Liver (tissue), 8 donors: ENCODE measurements at regions not wholly inside any gene's neighbourhood (a gene's known extent, or its start where the extent isn't known, plus 50 kb on each side); places are given as distances from the start of the nearest gene placed in this dataset.

ENCODE experiments used
- DNase-seq: peaks from one replicate; pipeline ENCODE4 v3.0.0-alpha.2; 2017; ENCODE audit warnings: low spot score
- H3K27ac ChIP-seq, 2 donors: one replicate each; pipeline ENCODE4 v1.7.0; 2013; ENCODE audit warnings: inconsistent platforms in 2 of 2, low read length in 2 of 2, control low read depth in 1 of 2, low read depth in 1 of 2, mild to moderate bottlenecking in 1 of 2
- H3K27me3 ChIP-seq, 4 donors: one replicate each; pipeline versions ENCODE4 v1.6.1 to v1.7.0; 2013; ENCODE audit warnings: low read length in 3 of 4, inconsistent platforms in 1 of 4, mild to moderate bottlenecking in 1 of 4, moderate library complexity in 1 of 4; ENCODE audit not compliant: control insufficient read depth in 4 of 4, insufficient read depth in 4 of 4
- H3K36me3 ChIP-seq, 4 donors: one replicate each; pipeline versions ENCODE4 v1.6.1 to v1.7.0; 2013; ENCODE audit warnings: low read length in 3 of 4, mild to moderate bottlenecking in 3 of 4, low read depth in 1 of 4, moderate library complexity in 1 of 4; ENCODE audit not compliant: control insufficient read depth in 4 of 4, insufficient read depth in 3 of 4
- H3K4me1 ChIP-seq, 4 donors: one replicate each; pipeline versions ENCODE4 v1.6.1 to v1.7.0; 2013; ENCODE audit warnings: low read length in 3 of 4, mild to moderate bottlenecking in 3 of 4, moderate library complexity in 1 of 4; ENCODE audit not compliant: control insufficient read depth in 4 of 4, insufficient read depth in 4 of 4
- H3K4me3 ChIP-seq, 3 donors: one replicate each; pipeline versions ENCODE4 v1.6.1 to v1.7.0; 2013; ENCODE audit warnings: low read length in 3 of 3, control low read depth in 1 of 3, low read depth in 1 of 3, mild to moderate bottlenecking in 1 of 3
- H3K9ac ChIP-seq, 2 donors: one replicate each; pipeline ENCODE4 v1.7.0; 2013; ENCODE audit warnings: low read length in 2 of 2, mild to moderate bottlenecking in 2 of 2, moderate library complexity in 2 of 2, control low read depth in 1 of 2, low read depth in 1 of 2
- H3K9me3 ChIP-seq, 4 donors: one replicate each; pipeline versions ENCODE4 v1.6.1 to v1.7.0; 2013; ENCODE audit warnings: low read length in 3 of 4; ENCODE audit not compliant: control insufficient read depth in 4 of 4
- EGR1 ChIP-seq, 2 donors: IDR thresholded peaks; 2 replicates each; pipeline ENCODE4 v1.6.1; 2016 to 2018; ENCODE audit warnings: antibody characterized with exemption in 2 of 2, low read depth in 2 of 2
- FOXA1 ChIP-seq: IDR thresholded peaks from 2 replicates; pipeline ENCODE4 v1.6.1; 2016; ENCODE audit warnings: antibody characterized with exemption
- FOXA2 ChIP-seq: IDR thresholded peaks from 2 replicates; pipeline ENCODE4 v1.6.1; 2016; ENCODE audit warnings: antibody characterized with exemption
- GABPA ChIP-seq, 2 donors: IDR thresholded peaks in 1 of 2; conservative IDR thresholded peaks in 1 of 2; 2 replicates each; pipeline ENCODE4 v1.6.1; 2016; ENCODE audit warnings: antibody characterized with exemption in 2 of 2, mild to moderate bottlenecking in 1 of 2, moderate library complexity in 1 of 2
- HNF4A ChIP-seq, 2 donors: conservative IDR thresholded peaks; 2 replicates each; pipeline ENCODE4 v1.6.1; 2016; ENCODE audit warnings: antibody characterized with exemption in 2 of 2, mild to moderate bottlenecking in 2 of 2
- HNF4G ChIP-seq: IDR thresholded peaks from 2 replicates; pipeline ENCODE4 v1.6.1; 2016; ENCODE audit warnings: antibody characterized with exemption
- JUND ChIP-seq, 2 donors: IDR thresholded peaks; 2 replicates each; pipeline ENCODE4 v1.6.1; 2016; ENCODE audit warnings: antibody characterized with exemption in 2 of 2
- NR2F2 ChIP-seq: IDR thresholded peaks from 2 replicates; pipeline ENCODE4 v1.6.1; 2016; ENCODE audit warnings: antibody characterized with exemption
- RAD21 ChIP-seq, 2 donors: IDR thresholded peaks; 2 replicates each; pipeline ENCODE4 v1.6.1; 2016; ENCODE audit warnings: antibody characterized with exemption in 2 of 2, mild to moderate bottlenecking in 2 of 2
- RXRA ChIP-seq, 2 donors: IDR thresholded peaks; 2 replicates each; pipeline ENCODE4 v1.6.1; 2017 to 2018; ENCODE audit warnings: antibody characterized with exemption in 2 of 2, mild to moderate bottlenecking in 1 of 2
- SP1 ChIP-seq: IDR thresholded peaks from 2 replicates; pipeline ENCODE4 v1.6.1; 2018; ENCODE audit warnings: antibody characterized with exemption, mild to moderate bottlenecking
- TAF1 ChIP-seq: conservative IDR thresholded peaks from 2 replicates; pipeline ENCODE4 v1.6.1; 2016; ENCODE audit warnings: antibody characterized with exemption, mild to moderate bottlenecking
- YY1 ChIP-seq: IDR thresholded peaks from 2 replicates; pipeline ENCODE4 v1.6.1; 2016; ENCODE audit warnings: antibody characterized with exemption, mild to moderate bottlenecking
- WGBS: extraction: QIAGEN DNeasy Blood & Tissue Kit; methylation state at CpG from one replicate; pipeline ENCODE4 v1.1.7; 2013; 5-methylcytosine and 5-hydroxymethylcytosine counted together
- TF ChIP-seq, protein P1 (sequence below): IDR thresholded peaks from 2 replicates; pipeline ENCODE4 v1.6.1; 2016; ENCODE audit warnings: antibody characterized with exemption
- TF ChIP-seq, protein P2 (sequence below): IDR thresholded peaks from 2 replicates; pipeline ENCODE4 v1.6.1; 2016; ENCODE audit warnings: antibody characterized with exemption
- TF ChIP-seq, protein P3 (sequence below): IDR thresholded peaks from 2 replicates; pipeline ENCODE4 v1.6.1; 2016; ENCODE audit warnings: antibody characterized with exemption, mild to moderate bottlenecking
- TF ChIP-seq, protein P4 (sequence below): IDR thresholded peaks from 2 replicates; pipeline ENCODE4 v1.6.1; 2016; ENCODE audit warnings: antibody characterized with exemption
- TF ChIP-seq, protein P5 (sequence below): fragments of 150-350 bp; IDR thresholded peaks from 2 replicates; pipeline ENCODE4 v1.5.1; 2017; ENCODE audit warnings: improper control_type of control experiment, low read depth, low read length; ENCODE audit not compliant: missing input control
- donor health status: healthy.
- donor health status: healthy.
- donor health status: healthy.
- donor health status: healthy.
- donor health status: healthy.

DNA sequence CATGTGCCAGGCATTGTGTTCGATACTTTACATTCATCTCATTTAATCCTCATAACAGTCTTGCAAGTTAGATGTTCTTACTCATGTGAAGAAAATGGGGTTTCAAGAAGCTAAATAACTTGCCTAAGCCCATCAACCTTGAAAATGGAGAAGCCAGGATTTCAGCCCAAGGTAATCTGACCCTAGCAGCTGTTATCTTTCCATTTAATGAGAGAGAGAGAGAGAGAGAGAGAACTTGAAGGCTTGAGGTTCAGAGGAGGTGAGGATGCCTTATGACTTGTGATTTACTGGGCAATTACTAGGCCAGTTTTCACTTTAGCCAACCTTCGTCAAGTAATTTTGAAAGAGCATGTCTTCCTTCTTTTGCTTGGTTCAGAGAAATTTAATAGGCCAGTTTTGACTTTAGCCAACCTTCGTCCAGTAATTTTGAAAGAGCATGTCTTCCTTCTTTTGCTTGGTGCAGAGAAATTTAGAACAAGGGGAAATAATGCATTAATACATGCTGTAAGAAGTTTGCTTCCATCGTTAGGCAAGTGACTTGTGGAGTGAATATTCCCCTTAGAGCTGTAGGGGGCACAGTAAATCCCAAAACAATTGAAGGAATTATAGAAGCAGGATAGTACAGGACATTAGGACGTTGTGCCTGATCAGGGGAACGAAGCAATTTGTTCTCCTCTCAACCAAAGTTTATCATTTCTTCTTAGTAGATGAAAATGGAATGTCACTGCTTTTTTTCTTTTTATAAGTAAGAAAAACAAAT, 143.0 kb upstream of the BMPER start:
- Histone ChIP-seq H3K4me1 (no peaks in the 10 kb centered on the region), H3K9ac (no peak overlapping the region), H3K36me3 (no peaks in the 10 kb centered on the region), H3K4me3 (no peak overlapping the region), H3K27ac (no peak overlapping the region), H3K9me3 (peaks cover 0 to 2% (median 0%) of the 10 kb centered on the region in 4 donors), H3K27me3 (peaks cover 0 to 3% (median 0%) of the 10 kb centered on the region in 4 donors)
- WGBS: 83% methylated on average over 6 of the region's 6 CpGs
- TF ChIP-seq, protein P1, sequence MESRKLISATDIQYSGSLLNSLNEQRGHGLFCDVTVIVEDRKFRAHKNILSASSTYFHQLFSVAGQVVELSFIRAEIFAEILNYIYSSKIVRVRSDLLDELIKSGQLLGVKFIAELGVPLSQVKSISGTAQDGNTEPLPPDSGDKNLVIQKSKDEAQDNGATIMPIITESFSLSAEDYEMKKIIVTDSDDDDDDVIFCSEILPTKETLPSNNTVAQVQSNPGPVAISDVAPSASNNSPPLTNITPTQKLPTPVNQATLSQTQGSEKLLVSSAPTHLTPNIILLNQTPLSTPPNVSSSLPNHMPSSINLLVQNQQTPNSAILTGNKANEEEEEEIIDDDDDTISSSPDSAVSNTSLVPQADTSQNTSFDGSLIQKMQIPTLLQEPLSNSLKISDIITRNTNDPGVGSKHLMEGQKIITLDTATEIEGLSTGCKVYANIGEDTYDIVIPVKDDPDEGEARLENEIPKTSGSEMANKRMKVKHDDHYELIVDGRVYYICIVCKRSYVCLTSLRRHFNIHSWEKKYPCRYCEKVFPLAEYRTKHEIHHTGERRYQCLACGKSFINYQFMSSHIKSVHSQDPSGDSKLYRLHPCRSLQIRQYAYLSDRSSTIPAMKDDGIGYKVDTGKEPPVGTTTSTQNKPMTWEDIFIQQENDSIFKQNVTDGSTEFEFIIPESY: no peak
- TF ChIP-seq GABPA (IDR thresholded peaks at IDR 0.05 in 1 of 2, conservative IDR thresholded peaks at IDR 0.05 in 1 of 2) (no peak), RAD21 (IDR thresholded peaks at IDR 0.05) (no peak), NR2F2 (no peak), YY1 (no peak), SP1 (no peak), HNF4G (no peak), HNF4A (conservative IDR thresholded peaks at IDR 0.05) (no peak), EGR1 (IDR thresholded peaks at IDR 0.05; ENCODE audit: low read depth in 2 of 2) (no peak), RXRA (IDR thresholded peaks at IDR 0.05) (no peak), FOXA1 (no peak), FOXA2 (no peak), JUND (IDR thresholded peaks at IDR 0.05) (no peak), TAF1 (no peak)
- TF ChIP-seq, protein P2, sequence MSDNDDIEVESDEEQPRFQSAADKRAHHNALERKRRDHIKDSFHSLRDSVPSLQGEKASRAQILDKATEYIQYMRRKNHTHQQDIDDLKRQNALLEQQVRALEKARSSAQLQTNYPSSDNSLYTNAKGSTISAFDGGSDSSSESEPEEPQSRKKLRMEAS: no peak
- TF ChIP-seq, protein P3, sequence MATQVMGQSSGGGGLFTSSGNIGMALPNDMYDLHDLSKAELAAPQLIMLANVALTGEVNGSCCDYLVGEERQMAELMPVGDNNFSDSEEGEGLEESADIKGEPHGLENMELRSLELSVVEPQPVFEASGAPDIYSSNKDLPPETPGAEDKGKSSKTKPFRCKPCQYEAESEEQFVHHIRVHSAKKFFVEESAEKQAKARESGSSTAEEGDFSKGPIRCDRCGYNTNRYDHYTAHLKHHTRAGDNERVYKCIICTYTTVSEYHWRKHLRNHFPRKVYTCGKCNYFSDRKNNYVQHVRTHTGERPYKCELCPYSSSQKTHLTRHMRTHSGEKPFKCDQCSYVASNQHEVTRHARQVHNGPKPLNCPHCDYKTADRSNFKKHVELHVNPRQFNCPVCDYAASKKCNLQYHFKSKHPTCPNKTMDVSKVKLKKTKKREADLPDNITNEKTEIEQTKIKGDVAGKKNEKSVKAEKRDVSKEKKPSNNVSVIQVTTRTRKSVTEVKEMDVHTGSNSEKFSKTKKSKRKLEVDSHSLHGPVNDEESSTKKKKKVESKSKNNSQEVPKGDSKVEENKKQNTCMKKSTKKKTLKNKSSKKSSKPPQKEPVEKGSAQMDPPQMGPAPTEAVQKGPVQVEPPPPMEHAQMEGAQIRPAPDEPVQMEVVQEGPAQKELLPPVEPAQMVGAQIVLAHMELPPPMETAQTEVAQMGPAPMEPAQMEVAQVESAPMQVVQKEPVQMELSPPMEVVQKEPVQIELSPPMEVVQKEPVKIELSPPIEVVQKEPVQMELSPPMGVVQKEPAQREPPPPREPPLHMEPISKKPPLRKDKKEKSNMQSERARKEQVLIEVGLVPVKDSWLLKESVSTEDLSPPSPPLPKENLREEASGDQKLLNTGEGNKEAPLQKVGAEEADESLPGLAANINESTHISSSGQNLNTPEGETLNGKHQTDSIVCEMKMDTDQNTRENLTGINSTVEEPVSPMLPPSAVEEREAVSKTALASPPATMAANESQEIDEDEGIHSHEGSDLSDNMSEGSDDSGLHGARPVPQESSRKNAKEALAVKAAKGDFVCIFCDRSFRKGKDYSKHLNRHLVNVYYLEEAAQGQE: no peak
- TF ChIP-seq, protein P4, sequence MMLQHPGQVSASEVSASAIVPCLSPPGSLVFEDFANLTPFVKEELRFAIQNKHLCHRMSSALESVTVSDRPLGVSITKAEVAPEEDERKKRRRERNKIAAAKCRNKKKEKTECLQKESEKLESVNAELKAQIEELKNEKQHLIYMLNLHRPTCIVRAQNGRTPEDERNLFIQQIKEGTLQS: no peak
- TF ChIP-seq, protein P5, sequence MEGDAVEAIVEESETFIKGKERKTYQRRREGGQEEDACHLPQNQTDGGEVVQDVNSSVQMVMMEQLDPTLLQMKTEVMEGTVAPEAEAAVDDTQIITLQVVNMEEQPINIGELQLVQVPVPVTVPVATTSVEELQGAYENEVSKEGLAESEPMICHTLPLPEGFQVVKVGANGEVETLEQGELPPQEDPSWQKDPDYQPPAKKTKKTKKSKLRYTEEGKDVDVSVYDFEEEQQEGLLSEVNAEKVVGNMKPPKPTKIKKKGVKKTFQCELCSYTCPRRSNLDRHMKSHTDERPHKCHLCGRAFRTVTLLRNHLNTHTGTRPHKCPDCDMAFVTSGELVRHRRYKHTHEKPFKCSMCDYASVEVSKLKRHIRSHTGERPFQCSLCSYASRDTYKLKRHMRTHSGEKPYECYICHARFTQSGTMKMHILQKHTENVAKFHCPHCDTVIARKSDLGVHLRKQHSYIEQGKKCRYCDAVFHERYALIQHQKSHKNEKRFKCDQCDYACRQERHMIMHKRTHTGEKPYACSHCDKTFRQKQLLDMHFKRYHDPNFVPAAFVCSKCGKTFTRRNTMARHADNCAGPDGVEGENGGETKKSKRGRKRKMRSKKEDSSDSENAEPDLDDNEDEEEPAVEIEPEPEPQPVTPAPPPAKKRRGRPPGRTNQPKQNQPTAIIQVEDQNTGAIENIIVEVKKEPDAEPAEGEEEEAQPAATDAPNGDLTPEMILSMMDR: no peak
- no peak for DNase-seq
